ENCODE measurements at regions not wholly inside any gene's neighbourhood (a gene's known extent, or its start where the extent isn't known, plus 50 kb on each side); places are given as distances from the start of the nearest gene placed in this dataset.

DNA sequence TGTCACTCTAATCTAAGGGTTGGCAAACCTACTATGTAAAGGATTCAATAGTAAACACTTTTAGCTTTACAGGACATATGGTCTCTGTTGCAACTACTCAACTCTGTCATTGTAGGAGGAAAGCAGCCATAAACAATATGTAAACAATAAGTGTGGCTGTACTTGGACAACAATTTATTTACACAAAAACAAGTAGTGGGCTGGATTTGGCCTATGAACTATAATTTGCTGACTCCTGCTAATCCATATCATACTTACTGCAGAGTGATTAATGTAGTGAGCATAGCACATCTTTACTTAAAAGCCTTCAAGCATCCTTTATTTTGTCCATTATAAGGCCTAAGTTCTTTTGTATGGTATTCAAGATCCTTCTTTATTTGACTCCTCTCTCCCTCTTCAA, 441.9 kb downstream of the ZIC1 start:
- no peak for DNase-seq (ENCODE audit: low spot score)

DNA sequence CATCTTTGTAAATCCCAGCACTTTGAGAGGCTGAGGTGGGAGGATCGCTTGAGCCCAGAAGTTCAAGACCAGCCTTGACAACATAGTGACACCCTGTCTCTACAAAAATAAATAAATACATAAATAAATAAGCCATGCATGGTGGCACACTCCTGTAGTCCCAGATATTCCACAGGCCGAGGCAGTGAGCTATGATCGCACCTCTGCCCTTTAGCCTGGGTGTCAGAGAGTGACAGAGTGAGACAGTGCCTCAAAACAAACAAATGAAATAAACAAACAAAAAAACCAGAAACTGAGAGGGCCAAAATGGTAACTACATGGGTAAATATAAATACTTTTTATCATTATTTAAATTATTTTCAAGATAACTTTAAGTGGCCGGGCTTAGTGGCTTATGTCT, 445.4 kb downstream of the ZIC1 start:
- no peak for DNase-seq (ENCODE audit: low spot score)

DNA sequence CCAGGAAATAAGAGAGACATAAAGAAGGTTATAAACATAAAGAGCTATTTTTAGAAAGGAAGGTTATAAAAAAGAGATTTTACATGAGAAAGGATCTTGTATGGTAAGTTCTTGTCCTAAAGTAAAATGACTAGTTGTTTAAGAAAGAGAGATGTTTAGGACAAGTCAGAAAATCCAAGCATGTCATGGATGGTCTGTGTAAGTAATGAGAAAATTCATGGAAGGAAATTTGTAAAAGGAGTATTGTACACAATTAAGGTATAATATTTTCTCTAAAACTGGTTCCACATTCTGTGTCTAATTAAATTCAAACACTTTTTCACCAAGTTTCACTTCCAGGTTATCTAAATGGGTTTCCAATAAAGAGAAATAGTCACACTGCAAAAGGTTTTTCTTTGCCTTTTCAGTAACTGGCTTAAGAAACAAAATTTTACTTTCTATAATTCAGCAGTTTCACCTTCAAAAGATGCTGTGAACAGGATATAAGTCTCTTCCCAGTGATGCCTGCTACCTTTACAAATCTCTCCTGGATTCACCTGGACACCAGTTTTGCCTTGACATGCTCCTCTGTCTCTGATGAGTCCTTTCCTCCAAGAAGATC, 455.7 kb downstream of the ZIC1 start:
- DNase-seq (ENCODE audit: low spot score): no peak

DNA sequence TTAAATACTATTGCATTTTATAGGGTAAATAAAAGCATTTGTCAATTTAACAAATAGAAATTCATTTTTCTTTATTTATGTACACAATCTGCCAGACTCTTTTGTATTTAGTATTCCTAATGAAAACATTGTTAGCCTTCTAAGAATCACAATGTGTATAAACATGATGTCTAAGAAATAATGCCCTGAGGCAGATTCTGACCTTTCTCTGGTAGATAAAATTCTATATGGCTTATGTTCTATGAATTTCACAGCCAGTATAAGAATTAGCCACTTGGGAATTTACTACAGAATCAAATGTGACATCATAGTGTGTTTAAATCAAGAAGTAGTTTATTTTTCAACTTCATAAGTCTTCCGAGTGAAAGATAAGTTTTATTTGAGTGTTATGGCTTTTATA, 457.4 kb downstream of the ZIC1 start:
- no peak for DNase-seq (ENCODE audit: low spot score)

DNA sequence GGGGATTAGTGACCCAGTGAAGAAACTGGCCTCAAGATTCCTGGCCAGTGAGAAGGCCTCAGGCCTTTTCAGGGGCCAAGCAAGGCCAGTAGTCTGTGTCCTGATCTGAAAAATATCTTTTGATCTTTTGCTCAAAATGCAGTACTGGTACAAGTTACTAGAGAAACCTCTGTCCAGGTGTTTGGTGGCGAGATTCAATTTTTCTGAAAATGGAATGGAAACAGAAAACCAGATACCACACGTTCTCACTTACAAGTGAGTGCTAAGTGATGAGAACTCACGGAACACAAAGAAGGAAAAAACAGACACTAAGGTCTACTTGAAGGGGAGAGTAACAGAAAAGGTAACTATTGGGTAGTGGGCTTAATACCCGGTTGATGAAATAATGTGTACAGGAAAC, 463.4 kb downstream of the ZIC1 start:
- DNase-seq (ENCODE audit: low spot score): no peak

DNA sequence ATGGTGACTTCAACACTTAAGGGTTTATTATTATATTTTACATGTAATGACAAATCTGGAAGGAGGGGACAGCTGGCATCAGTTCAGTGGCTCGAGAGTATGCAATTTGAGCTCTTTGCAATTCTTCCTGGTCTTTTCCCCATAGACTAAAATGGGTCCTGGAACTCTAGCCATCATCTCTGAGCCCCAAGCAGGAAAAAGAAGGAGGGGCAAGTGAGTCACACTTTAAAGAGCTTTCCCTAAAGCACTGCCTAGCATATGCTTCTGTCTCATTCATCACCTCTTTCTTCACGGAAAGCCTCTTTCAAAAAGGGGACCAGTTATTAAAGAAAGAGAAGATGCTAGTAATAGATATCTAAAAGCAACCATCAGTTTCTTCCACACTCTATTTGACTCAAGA, 466.3 kb downstream of the ZIC1 start:
- peak; percentile 1 for DNase-seq (ENCODE audit: low spot score)

DNA sequence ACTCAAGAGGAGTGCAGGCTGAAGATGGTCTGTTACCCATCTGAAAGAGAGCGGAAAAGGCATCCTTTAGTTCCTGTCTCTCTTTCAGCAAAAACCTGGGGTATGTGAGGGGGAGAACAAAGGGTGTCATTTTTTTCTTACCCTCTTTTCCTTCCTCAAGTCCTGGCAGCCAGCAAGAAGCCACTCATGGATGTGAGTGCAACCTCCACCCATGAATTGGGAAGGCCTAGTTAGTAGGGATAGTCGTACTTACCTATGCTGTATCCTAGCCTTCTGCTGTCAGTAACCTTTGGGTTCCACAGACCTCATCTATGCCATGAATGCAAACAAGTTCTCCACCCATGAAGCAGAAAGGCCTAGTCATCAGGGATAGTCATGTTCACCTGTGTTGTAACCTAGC, 472.8 kb downstream of the ZIC1 start:
- DNase-seq (ENCODE audit: low spot score): no peak

DNA sequence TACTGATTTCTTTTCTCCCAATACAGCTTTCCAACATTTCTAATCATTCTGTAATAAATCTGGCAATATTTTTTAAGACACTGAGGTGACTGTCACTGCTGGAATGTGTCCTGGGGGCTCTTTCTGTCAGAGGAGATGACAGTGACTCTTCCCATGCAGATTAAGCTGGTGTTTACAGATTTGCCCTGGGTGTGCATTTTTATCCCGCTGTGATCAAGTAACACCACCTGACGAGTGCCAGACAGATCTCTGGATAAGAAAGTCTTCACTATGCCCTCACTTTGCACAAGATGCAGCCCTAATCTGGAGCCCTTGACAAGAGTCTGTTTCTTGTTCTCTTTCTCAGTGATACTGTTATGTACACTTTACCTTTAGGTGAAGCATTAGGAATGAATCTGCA, 477.7 kb downstream of the ZIC1 start:
- DNase-seq (ENCODE audit: low spot score): no peak

DNA sequence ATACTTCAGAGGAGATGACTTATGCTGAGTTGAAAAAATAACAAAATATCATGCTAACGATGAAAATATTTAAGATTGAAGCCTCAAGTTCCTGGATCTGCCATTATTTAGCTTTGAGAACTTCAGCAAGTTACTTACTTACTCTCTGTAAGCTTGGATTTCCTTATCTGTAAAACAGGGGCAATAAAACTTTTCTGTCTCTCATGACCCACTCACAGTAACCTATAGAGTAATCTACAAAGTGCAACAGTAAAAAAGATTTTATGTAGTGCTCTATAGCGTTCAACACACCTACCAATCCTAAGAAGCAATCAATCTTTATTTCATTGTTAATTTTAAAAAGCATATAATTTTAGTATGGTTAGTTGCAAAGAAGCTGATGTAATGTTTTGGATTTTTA, 478.6 kb downstream of the ZIC1 start:
- DNase-seq (ENCODE audit: low spot score): no peak

DNA sequence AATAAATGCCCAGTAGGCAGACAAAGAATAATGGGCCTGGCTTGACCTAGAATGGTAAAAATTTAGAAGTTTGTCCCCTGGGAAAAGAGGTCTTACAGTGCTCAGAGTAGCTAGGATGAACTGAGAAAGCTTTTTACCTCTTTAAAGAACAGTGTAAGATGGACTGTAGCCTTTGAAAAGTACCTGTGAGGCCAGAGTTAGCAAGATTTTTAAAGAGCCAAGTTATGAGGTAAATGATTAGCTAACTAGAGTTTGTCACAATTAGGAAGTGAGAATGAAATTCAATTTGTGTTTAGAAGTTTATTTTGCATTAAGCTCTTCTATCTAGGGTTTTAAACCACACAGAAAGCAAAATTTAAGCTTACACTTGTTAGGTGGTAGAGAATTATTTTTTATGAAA, 480.9 kb downstream of the ZIC1 start:
- DNase-seq (ENCODE audit: low spot score): no peak

DNA sequence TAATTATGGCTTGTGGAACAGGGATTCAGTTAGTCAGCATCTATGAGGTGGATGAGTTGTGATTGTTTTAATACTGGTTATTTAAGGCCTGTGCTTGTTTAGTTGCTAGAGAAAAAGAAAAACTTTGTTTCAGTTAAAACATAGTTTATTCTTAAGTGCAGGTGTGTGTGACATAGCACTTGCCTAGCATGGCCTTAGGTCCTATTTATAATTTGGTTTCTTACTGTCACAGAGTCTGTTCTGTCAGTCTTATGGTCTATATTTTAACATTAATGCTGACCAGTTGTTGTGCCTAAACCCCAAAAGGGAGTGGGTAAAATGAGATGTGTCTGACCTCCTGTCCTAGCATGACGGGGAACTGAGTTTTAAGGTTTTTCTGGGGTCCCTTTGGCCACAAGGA, 486.3 kb downstream of the ZIC1 start:
- no peak for DNase-seq (ENCODE audit: low spot score)

DNA sequence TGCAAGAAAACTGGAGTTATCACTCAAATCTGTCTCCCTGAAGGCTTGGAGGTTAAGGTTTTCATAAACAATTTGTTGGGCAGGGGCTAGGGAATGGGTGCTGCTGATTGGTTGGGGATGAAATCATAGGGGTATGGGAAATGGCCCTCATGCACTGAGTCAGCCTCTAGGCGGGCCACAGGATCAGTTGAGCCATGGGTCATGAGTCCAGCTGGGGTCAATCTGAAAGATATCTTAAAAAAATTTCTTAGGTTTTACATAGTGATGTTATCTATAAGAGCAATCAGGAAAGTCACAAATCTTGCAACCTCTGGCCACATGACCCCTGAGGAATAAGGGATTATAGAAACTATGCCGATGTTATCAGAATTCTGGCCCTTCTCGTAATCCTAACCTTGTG, 491.7 kb downstream of the ZIC1 start:
- DNase-seq (ENCODE audit: low spot score): no peak

DNA sequence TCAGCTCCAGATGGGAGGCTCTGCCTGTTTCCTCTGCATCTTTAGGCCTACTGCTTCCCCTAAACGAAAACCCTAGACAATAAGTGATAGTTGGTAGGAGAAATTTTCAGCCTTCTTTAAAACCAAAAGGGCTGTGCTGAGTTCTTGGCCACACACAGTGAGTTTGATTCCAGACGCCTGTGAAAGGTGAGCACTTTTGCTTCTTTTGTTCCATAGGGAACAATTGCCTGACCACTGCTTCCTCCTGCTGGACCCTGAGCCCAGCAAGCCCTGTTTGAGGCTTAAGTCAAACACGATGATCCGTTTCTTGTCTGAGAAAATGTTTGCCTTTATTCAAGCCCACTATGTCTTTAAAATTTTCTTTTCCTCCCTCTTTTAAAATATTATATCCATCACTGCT, 493.9 kb downstream of the ZIC1 start:
- DNase-seq (ENCODE audit: low spot score): no peak

DNA sequence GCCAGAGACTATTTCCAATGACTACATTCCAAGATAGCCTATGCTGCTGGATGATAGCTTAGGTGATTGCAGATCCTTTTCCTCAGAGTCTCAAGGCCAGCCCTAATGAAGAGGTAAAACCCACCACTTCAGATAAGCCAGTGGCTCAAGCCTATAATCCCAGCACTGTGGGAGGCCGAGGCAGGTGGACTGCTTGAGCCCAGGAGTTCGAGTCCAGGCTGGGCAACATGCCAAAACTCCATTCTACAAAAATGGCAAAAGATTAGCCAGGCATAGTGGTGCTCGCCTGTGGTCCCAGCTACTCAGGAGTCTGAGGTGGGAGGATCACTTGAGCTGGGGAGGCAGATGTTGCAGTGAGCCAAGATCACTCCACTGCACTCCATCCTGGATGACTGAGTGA, 495.3 kb downstream of the ZIC1 start:
- no peak for DNase-seq (ENCODE audit: low spot score)

DNA sequence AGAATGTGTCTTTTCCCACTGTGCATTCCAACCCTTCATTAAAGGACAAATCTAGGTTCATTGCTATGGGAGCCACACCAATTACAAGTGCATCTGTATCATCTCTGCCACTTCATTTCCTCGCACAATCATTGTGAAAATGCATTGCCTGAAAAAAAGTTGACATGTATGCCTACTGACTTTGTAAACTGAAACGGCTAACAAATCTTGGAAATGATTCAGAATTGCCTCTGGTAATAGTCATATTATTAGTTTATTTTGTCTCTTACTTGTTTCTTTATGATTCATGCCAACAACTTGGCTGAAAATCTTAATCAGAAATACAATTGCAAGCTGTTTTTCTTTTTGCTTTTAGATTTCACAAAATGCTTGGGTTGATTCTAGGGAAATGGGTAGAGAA, 497.1 kb downstream of the ZIC1 start:
- DNase-seq (ENCODE audit: low spot score): no peak

DNA sequence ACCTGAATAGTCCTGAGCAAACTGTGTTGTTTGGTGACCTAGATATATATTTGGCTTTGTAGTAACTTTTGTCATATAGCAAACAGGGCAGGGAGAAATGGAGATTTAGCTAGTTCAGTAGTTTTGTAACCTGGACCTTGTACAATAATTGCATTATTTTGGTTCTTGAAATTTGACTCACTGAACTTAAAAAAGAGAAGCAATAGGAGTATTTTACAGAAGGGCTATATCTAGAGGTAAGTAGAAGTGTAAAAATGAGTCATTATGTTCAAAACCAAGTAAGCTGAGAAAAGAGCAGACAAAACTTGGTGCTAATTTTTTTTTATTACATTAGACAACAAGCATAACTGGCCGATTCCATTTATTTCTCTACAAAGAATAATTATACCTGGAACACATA, 505.4 kb downstream of the ZIC1 start:
- no peak for DNase-seq (ENCODE audit: low spot score)

DNA sequence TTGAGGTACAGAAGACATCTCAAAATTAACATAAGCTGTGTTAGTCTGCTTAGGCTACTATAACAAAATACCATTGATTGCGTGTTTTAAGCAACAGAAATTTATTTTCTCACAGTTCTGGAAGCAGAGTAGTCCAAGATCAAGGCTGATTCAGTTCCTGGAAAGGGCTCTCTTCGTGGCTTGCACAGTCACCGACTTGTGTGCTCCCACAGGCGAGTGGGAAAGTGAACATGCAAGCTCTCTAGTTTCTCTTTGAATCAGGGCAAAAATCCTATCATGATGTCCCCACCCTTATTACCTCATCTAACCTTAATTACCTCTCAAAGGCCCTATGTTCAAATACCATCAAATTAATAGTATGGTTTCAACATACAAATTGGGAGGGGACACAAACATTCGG, 505.9 kb downstream of the ZIC1 start:
- no peak for DNase-seq (ENCODE audit: low spot score)

DNA sequence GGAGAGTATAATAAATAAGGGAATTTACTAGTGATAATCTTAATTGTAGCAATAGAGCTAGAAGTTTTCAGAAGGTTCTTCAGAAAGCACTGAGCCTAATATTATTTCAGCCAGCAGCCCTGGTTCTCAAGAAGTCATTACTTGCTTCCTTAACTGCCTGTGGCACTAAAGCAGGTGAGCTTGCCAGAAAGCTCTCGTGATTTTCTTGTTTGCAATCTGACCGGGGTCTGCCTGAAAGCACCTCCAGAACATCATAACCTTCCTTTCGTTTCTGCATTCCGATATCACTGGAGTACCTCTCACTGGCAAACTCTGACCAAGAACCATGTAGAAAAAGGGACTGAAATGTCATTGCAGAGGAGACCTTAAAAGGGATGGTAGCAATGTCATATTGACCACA, 510.3 kb downstream of the ZIC1 start:
- DNase-seq (ENCODE audit: low spot score): no peak

DNA sequence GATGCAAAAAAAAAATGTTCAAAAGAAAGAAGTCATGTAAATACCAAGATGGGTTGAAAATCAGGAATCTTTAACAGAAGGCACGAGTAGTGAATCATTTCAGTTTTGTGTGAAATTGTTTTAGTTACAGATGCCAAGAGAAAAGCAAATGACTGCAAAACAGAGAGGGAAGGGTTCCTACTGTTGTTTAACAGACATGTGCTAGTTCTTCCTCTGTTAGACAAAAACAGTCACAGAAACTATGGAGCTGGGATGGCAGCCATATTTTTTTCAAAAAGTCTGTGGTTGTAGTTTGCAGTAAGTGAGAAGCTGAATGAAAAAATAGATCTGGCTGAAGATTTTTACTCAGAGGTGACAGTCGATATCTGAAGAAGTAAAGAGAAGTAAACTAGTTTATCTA, 511.9 kb downstream of the ZIC1 start:
- DNase-seq (ENCODE audit: low spot score): no peak

DNA sequence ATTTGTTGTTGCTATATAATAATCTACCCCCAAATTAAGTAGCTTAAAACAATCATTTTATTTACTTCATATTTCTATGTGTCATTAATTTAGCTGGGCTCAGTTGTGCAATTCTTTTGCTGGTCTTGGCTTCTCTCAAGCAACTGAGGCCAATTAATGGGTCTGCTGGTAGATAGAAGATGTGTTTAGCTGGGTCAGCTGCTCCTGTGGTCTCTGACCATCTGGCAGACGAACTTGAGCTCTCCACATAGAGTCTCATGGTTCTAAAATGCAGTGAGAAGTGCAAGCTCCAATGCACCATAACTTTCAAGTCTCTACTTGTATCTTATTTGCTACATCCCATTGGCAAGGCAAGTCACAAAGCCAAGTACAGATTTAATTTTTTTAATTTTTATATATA, 515.6 kb downstream of the ZIC1 start:
- no peak for DNase-seq (ENCODE audit: low spot score)

DNA sequence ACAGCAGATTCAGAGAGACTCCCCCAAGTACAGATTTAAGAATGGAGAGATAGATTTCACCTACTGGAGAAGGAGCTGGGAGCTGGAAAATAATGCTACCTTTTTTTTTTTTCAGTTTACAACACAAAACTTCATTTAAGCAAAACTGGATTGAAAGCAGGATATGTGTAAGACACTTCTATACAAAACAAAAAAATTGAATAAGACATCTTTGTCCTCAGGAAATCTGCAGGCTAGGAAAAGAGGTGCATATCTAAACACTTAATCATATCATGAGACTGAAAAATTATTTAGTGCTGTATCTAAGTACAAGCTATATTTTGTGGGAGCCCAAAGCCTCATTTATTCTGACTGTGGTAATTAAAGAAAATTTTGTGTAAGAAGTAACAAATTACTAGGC, 516.1 kb downstream of the ZIC1 start:
- no peak for DNase-seq (ENCODE audit: low spot score)

DNA sequence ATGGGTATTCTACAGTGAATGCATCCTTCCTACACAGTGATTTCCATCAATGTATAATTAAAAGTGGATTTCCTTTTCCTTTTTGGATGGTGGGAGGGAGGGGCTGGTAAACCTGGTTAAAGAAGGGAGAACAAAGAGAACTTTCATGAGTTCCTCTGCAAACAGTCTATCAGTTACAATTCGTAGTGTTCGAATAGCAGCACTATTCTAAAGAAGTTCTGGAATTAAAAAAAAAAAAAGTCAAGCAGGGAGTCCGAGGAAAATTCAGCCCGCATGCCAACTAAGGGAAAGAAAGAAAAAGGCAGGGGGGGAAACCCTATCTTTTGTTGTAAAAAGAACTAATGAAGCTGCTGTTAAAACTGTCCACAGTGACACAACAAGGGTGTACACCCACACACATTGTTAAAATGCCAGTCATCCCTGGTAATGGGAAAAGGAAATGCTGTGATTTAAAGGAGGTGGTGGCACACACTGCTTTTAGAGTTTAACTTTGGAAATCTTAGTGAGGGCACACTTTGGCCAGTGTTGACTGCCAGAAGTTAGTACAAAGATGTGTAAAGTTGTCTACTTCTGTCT, 521.2 kb downstream of the ZIC1 start:
- DNase-seq (ENCODE audit: low spot score): peak; percentile 19

DNA sequence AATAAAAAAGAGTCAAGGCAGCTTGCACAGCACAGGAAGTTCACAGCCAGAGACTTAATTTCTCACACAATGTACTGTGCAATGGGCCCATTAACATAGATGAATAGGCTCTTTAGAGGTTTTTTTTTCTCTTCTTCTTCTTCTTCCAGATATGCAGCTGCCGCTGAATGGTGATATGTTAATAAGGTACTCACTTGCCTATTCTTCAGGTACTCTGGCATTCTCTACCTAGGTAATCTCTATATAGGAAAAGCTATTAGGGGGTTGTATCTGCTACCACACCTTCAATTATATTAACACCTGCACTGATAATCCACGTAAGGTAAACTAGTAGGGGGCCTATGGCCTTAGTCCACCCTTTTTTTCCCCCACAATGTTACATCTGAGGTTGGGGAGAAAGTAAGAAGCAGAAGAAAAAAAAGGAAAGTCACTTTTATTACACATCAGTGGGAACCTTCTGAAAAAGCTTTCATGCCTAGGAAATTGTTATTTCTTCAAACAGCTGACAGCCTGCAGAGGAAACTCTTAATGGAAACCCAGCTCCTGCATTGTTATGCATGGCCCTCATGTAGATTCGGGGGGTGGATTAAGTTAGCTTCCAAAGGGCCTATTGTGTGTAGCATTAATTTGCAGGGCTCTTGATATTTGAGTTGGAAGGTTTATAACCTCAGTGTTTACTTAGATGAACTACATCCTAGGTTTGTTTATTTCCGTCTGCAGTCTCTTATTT, 525.5 kb downstream of the ZIC1 start:
- no peak for DNase-seq (ENCODE audit: low spot score)

DNA sequence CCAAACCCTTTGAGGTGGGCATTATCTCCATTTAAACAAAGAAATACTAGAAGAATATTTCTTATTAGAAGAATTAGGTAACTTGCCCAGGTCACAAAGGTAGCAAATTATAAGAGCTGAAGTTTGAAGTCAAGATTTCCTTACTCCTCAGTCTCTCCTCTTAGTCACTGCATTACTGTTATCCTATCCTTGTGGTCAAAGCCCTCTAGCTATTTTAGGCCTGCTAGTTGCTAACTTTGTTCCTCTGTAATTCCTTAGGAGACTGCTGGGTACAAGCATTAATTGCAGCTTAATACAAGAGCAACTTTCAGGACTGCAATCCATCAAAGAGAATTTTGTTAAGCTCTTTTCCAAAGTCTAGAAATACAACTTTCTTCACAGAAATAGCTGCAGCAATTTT, 528.2 kb downstream of the ZIC1 start:
- DNase-seq (ENCODE audit: low spot score): no peak

Data from SW480 (cell line).